Mucosa of descending colon (tissue), 3 donors: ENCODE measurements at regions not wholly inside any gene's neighbourhood (a gene's known extent, or its start where the extent isn't known, plus 50 kb on each side); places are given as distances from the start of the nearest gene placed in this dataset.

Experiments
- ATAC-seq: fragments of 200-7000 bp; cut with Tn5 transposase; one replicate; pipeline ENCODE4 v1.9.1; 2020; ENCODE audit warnings: mild to moderate bottlenecking, moderate library complexity
- DNase-seq, 3 donors: peaks; one replicate each; pipeline ENCODE4 v3.0.0-alpha.2; 2020
- H3K36me3 ChIP-seq: fragments of 200-600 bp; one replicate; pipeline ENCODE4 v1.8.0; 2021; ENCODE audit warnings: low read depth, mild to moderate bottlenecking
- H3K4me1 ChIP-seq: fragments of 200-600 bp; one replicate; pipeline ENCODE4 v1.8.0; 2021; ENCODE audit warnings: low read depth, mild to moderate bottlenecking
- H3K4me3 ChIP-seq: fragments of 200-600 bp; one replicate; pipeline ENCODE4 v1.8.0; 2021; ENCODE audit warnings: mild to moderate bottlenecking
- H3K9me3 ChIP-seq: fragments of 200-600 bp; one replicate; pipeline ENCODE4 v1.8.0; 2021; ENCODE audit warnings: mild to moderate bottlenecking
- intact Hi-C, 2 donors: fragments of 100-400 bp; cut with DNase I in 1 of 2; cut with micrococcal nuclease in 1 of 2; formaldehyde crosslinking; loops; one replicate each; pipeline versions ENCODE4 v1.11.0 to v1.11.1; 2022; cut with DNase I, micrococcal nuclease
- TF ChIP-seq, protein P1 (sequence below): fragments of 200-600 bp; IDR thresholded peaks from one replicate; pipeline ENCODE4 v1.8.0; 2022; ENCODE audit warnings: antibody characterized with exemption, mild to moderate bottlenecking
- donor health status: DM: no; HTN: no; CAD: no; lungs with moderate emphysema.
- donor health status: DM: no; HTN: no; CAD: no.
- donor health status: DM: no; HTN: yes; CAD: no.

DNA sequence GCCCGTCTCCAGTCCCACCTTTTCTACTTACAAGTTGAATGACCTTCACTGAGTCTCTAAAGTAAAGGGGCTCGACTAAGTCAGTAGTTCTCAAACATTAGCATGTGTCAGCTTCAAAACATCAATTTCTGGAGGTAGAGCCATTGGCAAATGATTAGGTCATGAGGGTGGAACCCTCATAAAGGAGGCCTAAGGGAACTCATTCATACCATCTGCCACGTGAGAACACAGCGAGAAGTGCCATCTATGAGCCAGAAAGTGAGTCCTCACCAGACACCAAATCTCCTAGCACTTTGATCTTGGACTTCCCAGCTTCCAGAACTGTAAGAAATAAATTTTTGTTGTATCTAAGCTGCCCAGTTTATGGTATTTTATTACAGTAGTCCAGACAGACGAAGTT is 129.8 kb downstream of the MEX3B start:
- TF ChIP-seq, protein P1, sequence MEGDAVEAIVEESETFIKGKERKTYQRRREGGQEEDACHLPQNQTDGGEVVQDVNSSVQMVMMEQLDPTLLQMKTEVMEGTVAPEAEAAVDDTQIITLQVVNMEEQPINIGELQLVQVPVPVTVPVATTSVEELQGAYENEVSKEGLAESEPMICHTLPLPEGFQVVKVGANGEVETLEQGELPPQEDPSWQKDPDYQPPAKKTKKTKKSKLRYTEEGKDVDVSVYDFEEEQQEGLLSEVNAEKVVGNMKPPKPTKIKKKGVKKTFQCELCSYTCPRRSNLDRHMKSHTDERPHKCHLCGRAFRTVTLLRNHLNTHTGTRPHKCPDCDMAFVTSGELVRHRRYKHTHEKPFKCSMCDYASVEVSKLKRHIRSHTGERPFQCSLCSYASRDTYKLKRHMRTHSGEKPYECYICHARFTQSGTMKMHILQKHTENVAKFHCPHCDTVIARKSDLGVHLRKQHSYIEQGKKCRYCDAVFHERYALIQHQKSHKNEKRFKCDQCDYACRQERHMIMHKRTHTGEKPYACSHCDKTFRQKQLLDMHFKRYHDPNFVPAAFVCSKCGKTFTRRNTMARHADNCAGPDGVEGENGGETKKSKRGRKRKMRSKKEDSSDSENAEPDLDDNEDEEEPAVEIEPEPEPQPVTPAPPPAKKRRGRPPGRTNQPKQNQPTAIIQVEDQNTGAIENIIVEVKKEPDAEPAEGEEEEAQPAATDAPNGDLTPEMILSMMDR, result no peak
- peaks cover 18% of the 10 kb centered on the region for H3K9me3 ChIP-seq
- no peaks in the 10 kb centered on the region for H3K36me3 ChIP-seq
- H3K4me1 ChIP-seq, result no peaks in the 10 kb centered on the region
- H3K4me3 ChIP-seq, result no peak overlapping the region
- DNase-seq (no peak), ATAC-seq (no peak)
- intact Hi-C loops, result no loop called here

DNA sequence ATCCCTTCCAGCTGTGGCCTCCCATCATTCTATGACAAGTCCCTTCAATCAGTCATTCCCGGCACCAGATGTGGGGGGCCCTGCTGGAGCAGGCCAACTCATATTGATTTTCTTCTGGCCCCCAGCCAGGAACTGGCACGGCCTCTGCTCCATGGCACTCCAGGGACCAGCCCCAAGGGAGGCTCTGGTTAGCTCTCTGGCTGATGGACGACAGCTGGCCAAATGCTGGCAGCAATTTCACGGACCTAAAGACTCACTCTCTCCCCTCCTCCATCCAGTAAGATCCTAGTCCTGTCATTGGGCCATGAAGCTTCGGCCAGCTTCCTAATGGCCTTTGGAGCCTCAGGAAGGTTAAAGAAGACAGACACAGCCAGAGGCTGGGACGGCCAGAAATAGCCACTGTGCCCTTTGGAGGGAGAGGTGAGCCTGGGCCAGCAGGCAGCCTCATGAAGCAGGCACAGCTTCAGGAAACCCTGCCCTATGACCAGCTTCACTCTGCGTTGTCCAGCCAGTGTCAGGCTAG is 131.0 kb downstream of the MEX3B start:
- Histone ChIP-seq H3K36me3 (no peaks in the 10 kb centered on the region), H3K4me3 (no peak overlapping the region), H3K4me1 (no peaks in the 10 kb centered on the region), H3K9me3 (peaks cover 18% of the 10 kb centered on the region)
- TF ChIP-seq, protein P1, result no peak
- ATAC-seq, result no peak
- DNase-seq, result no peak
- intact Hi-C loops, result no loop called here

DNA sequence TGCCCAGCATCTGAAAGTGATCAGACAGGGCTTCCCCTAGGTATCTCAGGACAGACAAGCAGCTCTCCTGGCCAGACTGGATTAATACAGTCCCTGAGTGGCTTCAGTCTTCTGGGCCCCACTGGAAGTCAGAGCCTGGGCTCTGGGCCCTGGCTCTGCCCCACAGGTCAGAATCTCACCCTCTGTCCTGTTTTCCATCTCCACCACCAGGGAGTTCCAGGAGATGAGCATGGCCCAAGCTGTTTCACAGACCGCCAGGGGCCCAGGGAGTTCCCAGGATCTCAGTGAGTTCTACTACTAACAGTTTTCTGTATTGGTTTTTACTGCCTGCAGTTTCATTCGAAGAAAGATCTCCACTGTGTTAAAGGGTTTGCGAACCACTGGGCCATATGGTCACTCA is 131.5 kb downstream of the MEX3B start:
- ATAC-seq (no peak), DNase-seq (no peak)
- H3K36me3 ChIP-seq, result no peaks in the 10 kb centered on the region
- intact Hi-C loops, result no loop called here
- peaks cover 17% of the 10 kb centered on the region for H3K9me3 ChIP-seq
- TF ChIP-seq, protein P1, result no peak
- H3K4me1 ChIP-seq, result no peaks in the 10 kb centered on the region
- no peak overlapping the region for H3K4me3 ChIP-seq

DNA sequence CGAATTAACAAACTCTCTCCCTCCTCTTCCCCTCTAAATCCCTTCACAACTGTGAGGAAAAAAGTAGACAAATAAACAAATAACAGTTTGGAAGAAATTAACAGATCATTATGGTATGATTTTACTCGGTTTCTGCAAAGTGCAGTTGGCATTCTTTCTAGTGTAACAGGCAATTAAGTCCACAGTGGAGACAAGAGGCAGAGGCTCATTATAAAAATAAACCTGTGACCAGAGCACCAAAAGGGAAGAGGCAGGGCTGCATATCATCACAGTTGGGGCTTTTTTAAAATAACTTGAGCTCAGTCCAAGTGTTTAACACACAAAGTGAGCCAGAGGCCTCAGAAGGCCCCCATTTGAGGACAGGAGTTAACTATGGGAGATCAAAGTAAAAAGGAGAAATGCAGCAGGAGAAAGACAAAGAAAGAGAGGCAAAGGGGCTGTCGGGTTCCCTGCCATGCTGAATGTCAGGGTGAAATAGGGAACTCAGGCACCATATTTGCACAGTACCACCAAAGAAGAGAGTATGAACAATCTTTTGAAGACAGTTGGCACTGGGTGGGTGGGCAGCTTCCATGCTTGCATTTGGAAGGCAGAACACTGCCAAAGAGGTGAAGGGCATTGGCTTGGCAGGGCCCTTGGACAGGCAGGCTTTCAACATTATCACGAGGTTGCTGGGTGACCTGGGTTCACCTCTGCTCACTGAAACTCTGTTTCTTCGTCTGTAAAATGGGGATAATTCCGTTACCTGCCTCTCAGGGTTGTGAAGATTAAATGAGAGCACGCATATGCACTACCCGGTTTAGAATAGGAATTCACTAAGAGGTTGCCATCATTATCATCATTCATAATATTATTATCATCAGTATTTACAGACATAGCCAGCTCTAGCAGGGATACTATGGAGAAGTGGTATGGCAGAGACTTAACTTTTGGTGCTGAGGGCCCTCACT is 134.5 kb downstream of the MEX3B start:
- H3K4me1 ChIP-seq, result no peaks in the 10 kb centered on the region
- H3K4me3 ChIP-seq, result no peak overlapping the region
- no peaks in the 10 kb centered on the region for H3K36me3 ChIP-seq
- TF ChIP-seq, protein P1, result no peak
- no peaks in the 10 kb centered on the region for H3K9me3 ChIP-seq
- DNase-seq (no peak), ATAC-seq (no peak)
- intact Hi-C loops, result no loop called here

DNA sequence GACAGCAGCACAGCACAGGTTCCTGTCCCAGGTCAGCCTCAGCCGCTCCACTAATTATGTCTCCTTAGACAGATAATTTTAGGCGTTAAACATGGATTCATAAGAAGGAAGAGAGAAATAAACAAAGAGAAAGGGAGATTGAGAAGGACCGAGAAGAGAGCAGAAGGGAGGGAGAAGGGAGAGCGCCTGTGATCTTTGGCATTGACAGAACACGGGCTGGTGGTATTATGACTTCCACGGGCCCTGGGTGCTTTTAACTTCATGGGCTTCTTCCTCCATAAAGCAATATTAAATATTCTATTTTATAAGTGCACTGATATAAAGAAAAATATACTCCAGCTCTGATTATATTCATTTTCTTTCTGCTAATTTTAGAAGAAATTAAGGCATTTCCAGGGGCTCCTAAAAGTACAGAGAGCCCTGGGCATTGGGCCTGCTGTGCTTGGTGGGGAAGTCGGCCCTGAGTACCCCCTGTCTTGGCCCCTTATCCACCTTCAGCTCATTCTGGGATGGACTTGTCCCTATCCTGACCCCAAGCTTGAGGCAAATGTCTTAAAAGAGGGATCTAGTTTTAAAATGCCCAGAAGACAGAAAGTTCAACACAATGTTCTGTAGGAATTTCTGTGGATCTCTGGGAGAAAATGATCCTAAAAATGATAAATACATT is 135.3 kb downstream of the MEX3B start:
- no peak overlapping the region for H3K4me3 ChIP-seq
- no peaks in the 10 kb centered on the region for H3K36me3 ChIP-seq
- intact Hi-C loops, result no loop called here
- ATAC-seq (no peak), DNase-seq (no peak)
- H3K9me3 ChIP-seq, result no peaks in the 10 kb centered on the region
- TF ChIP-seq, protein P1, result no peak
- no peaks in the 10 kb centered on the region for H3K4me1 ChIP-seq
